ENCODE measurements at regions not wholly inside any gene's neighbourhood (a gene's known extent, or its start where the extent isn't known, plus 50 kb on each side); places are given as distances from the start of the nearest gene placed in this dataset.

GRCh38 chr5:101136454-101136853, 233.4 kb upstream of the ST8SIA4 start:
- TF ChIP-seq CTCF (IDR thresholded peaks at IDR 0.05): no peak
- TF ChIP-seq POLR2A (IDR thresholded peaks at IDR 0.05): no peak

Measured in testis (tissue), 2 donors.